H1 (cell line): ENCODE measurements at regions not wholly inside any gene's neighbourhood (a gene's known extent, or its start where the extent isn't known, plus 50 kb on each side); places are given as distances from the start of the nearest gene placed in this dataset.

ENCODE experiments used
- CTCF ChIA-PET: fragments of 300-600 bp; sonication (Branson Sonifier 250); formaldehyde crosslinking; loops from one replicate; lab custom pipeline; 2021; ENCODE audit not compliant: partially characterized antibody; lab: Charles Lee
- POLR2A ChIA-PET: fragments of 300-600 bp; sonication (Branson Sonifier 250); formaldehyde crosslinking; loops from one replicate; lab custom pipeline; 2021; ENCODE audit warnings: inconsistent platforms; ENCODE audit not compliant: partially characterized antibody; lab: Charles Lee
- DNase-seq, 2 experiments: peaks; one replicate each; pipeline versions ENCODE4 v3.0.0 to v3.0.0-alpha.2; 2010 to 2022; ENCODE audit warnings: low spot score in 2 of 2, low read depth in 1 of 2, mixed read lengths in 1 of 2
- FAIRE-seq: peaks from 2 replicates; lab custom pipeline; 2011; peaks lifted over from hg19 to GRCh38; lab: Jason Lieb, UNC
- H2AFZ ChIP-seq: 2 replicates; pipeline ENCODE4 v1.8.1; 2012; ENCODE audit warnings: low read length, inconsistent platforms
- H2AK5ac ChIP-seq: 2 replicates; pipeline ENCODE4 v1.6.1; 2013; ENCODE audit warnings: low read depth, low read length
- H2BK120ac ChIP-seq: replicated peaks from 2 replicates; pipeline ENCODE3; 2013; ENCODE audit warnings: low read depth, low read length, inconsistent platforms
- H2BK12ac ChIP-seq: 2 replicates; pipeline ENCODE4 v1.6.1; 2013; ENCODE audit warnings: low read depth, low read length
- H2BK15ac ChIP-seq: 2 replicates; pipeline ENCODE4 v1.6.1; 2013; ENCODE audit warnings: low read length
- H2BK20ac ChIP-seq: 2 replicates; pipeline ENCODE4 v1.6.1; 2013; ENCODE audit warnings: low read length
- H2BK5ac ChIP-seq: 2 replicates; pipeline ENCODE4 v1.6.1; 2013; ENCODE audit warnings: low read depth, low read length
- H3K14ac ChIP-seq: 2 replicates; pipeline ENCODE4 v1.6.1; 2013; ENCODE audit warnings: inconsistent platforms; ENCODE audit not compliant: insufficient read length
- H3K18ac ChIP-seq: 2 replicates; pipeline ENCODE4 v1.6.1; 2013; ENCODE audit warnings: low read length; ENCODE audit errors: extremely low read depth
- H3K23ac ChIP-seq: 2 replicates; pipeline ENCODE4 v1.6.1; 2013; ENCODE audit warnings: inconsistent platforms; ENCODE audit not compliant: insufficient read length
- H3K23me2 ChIP-seq: 2 replicates; pipeline ENCODE4 v1.6.1; 2013; ENCODE audit warnings: low read depth, low read length
- H3K27ac ChIP-seq: 2 replicates; pipeline ENCODE4 v1.6.1; 2011; ENCODE audit warnings: low read depth, low read length, inconsistent platforms
- H3K27me3 ChIP-seq, 4 experiments: replicated peaks in 1 of 4; 1 replicate in 1 of 4; 2 replicates in 3 of 4; pipeline versions ENCODE4 v1.6.1 to v1.8.1; 2011 to 2013; ENCODE audit warnings: low read length in 3 of 4, mild to moderate bottlenecking in 3 of 4, inconsistent platforms in 2 of 4, mixed read lengths in 2 of 4, moderate library complexity in 1 of 4; ENCODE audit not compliant: control insufficient read depth in 3 of 4, insufficient read depth in 3 of 4; ENCODE audit errors: extremely low read depth in 1 of 4
- H3K36me3 ChIP-seq, 4 experiments: 2 replicates each; pipeline versions ENCODE4 v1.6.1 to v1.8.1; 2011 to 2013; ENCODE audit warnings: mild to moderate bottlenecking in 4 of 4, low read length in 3 of 4, moderate library complexity in 2 of 4, control low read depth in 1 of 4, inconsistent platforms in 1 of 4; ENCODE audit not compliant: insufficient read depth in 4 of 4, control insufficient read depth in 2 of 4
- H3K4ac ChIP-seq: replicated peaks from 2 replicates; pipeline ENCODE3; 2013; ENCODE audit warnings: low read length, low read depth, mixed read lengths, inconsistent platforms; ENCODE audit not compliant: insufficient read length
- H3K4me1 ChIP-seq, 4 experiments: replicated peaks in 1 of 4; 1 replicate in 1 of 4; 2 replicates in 3 of 4; pipeline versions ENCODE4 v1.6.1 to v1.8.1; 2011 to 2013; ENCODE audit warnings: low read length in 3 of 4, inconsistent platforms in 2 of 4, mixed read lengths in 1 of 4; ENCODE audit not compliant: insufficient read depth in 4 of 4, control insufficient read depth in 3 of 4
- H3K4me2 ChIP-seq, 2 experiments: 2 replicates each; pipeline versions ENCODE4 v1.6.1 to v1.8.1; 2011 to 2013; ENCODE audit warnings: low read depth in 2 of 2, low read length in 2 of 2, control low read depth in 1 of 2, inconsistent platforms in 1 of 2, mild to moderate bottlenecking in 1 of 2; ENCODE audit not compliant: insufficient read depth in 1 of 2
- H3K4me3 ChIP-seq, 4 experiments: fragments of 200-600, 300-600 bp in 1 of 4; sonication (generic), shearing (Covaris generic), sonication (Bioruptor Twin) in 1 of 4; 2 replicates each; pipeline versions ENCODE4 v1.5.1 to v1.8.1; 2011 to 2016; ENCODE audit warnings: low read length in 4 of 4, low read depth in 3 of 4, control low read depth in 2 of 4, inconsistent platforms in 2 of 4, mild to moderate bottlenecking in 2 of 4, mixed read lengths in 1 of 4, moderate library complexity in 1 of 4; ENCODE audit not compliant: insufficient read depth in 2 of 4; ENCODE audit errors: extremely low read depth in 1 of 4
- H3K56ac ChIP-seq: replicated peaks from 2 replicates; pipeline ENCODE3; 2013; ENCODE audit warnings: low read depth, mild to moderate bottlenecking, mixed read lengths, low read length, inconsistent platforms; ENCODE audit not compliant: insufficient read length
- H3K79me1 ChIP-seq: 2 replicates; pipeline ENCODE4 v1.6.1; 2013; ENCODE audit warnings: low read depth, low read length, control low read depth
- H3K79me2 ChIP-seq, 2 experiments: 2 replicates each; pipeline versions ENCODE4 v1.6.1 to v1.8.1; 2012 to 2013; ENCODE audit warnings: low read length in 2 of 2, mild to moderate bottlenecking in 2 of 2, inconsistent platforms in 1 of 2; ENCODE audit not compliant: insufficient read depth in 2 of 2, control insufficient read depth in 1 of 2
- H3K9ac ChIP-seq, 4 experiments: replicated peaks in 1 of 4; 1 replicate in 1 of 4; 2 replicates in 3 of 4; pipeline versions ENCODE4 v1.6.1 to v1.8.1; 2011 to 2013; ENCODE audit warnings: low read depth in 3 of 4, low read length in 3 of 4, control low read depth in 2 of 4, mild to moderate bottlenecking in 2 of 4, moderate library complexity in 2 of 4, inconsistent platforms in 1 of 4; ENCODE audit errors: extremely low read depth in 1 of 4
- H3K9me3 ChIP-seq, 2 experiments: 2 replicates each; pipeline versions ENCODE4 v1.6.1 to v1.8.1; 2012 to 2013; ENCODE audit warnings: mild to moderate bottlenecking in 2 of 2, moderate library complexity in 2 of 2, control low read depth in 1 of 2, inconsistent platforms in 1 of 2, low read depth in 1 of 2, low read length in 1 of 2, mixed read lengths in 1 of 2; ENCODE audit not compliant: insufficient read depth in 2 of 2
- H4K20me1 ChIP-seq, 2 experiments: replicated peaks in 1 of 2; 2 replicates each; pipeline versions ENCODE3 to v1.8.1; 2011 to 2013; ENCODE audit warnings: inconsistent platforms in 2 of 2, low read length in 2 of 2, mild to moderate bottlenecking in 1 of 2; ENCODE audit not compliant: insufficient read depth in 2 of 2, control insufficient read depth in 1 of 2
- H4K5ac ChIP-seq: 2 replicates; pipeline ENCODE4 v1.6.1; 2013; ENCODE audit warnings: low read length, low read depth, mixed read lengths, inconsistent platforms; ENCODE audit not compliant: insufficient read length
- H4K8ac ChIP-seq: 2 replicates; pipeline ENCODE4 v1.8.0; 2013; ENCODE audit warnings: mild to moderate bottlenecking, moderate library complexity, low read length, inconsistent platforms; ENCODE audit not compliant: insufficient read depth; ENCODE audit errors: extremely low read depth
- H4K91ac ChIP-seq: replicated peaks from 2 replicates; pipeline ENCODE3; 2013; ENCODE audit warnings: low read length, mixed read lengths, inconsistent platforms; ENCODE audit not compliant: insufficient read length
- BRCA1 ChIP-seq: IDR thresholded peaks from 2 replicates; pipeline ENCODE4 v1.6.1; 2012; ENCODE audit warnings: low read depth, low read length, improper control_type of control experiment
- MAFK ChIP-seq: IDR thresholded peaks from 2 replicates; pipeline ENCODE4 v1.6.1; 2012; ENCODE audit warnings: low read depth, mild to moderate bottlenecking, improper control_type of control experiment, low read length
- POLR2A ChIP-seq, 2 experiments: IDR thresholded peaks; 1 replicate in 1 of 2; 2 replicates in 1 of 2; pipeline ENCODE4 v1.6.1; 2011; ENCODE audit warnings: low read depth in 2 of 2, low read length in 2 of 2, mild to moderate bottlenecking in 2 of 2; ENCODE audit errors: control extremely low read depth in 1 of 2
- SIX5 ChIP-seq: IDR thresholded peaks from 2 replicates; pipeline ENCODE4 v1.6.1; 2011; ENCODE audit warnings: mild to moderate bottlenecking, low read depth, low read length
- SRF ChIP-seq: IDR thresholded peaks from 2 replicates; pipeline ENCODE4 v1.6.1; 2011; ENCODE audit warnings: mild to moderate bottlenecking, low read depth, low read length, moderate library complexity
- TAF1 ChIP-seq: IDR thresholded peaks from 2 replicates; pipeline ENCODE4 v1.6.1; 2011; ENCODE audit warnings: mild to moderate bottlenecking, low read depth, low read length
- WGBS, 2 experiments: shearing (Covaris generic) in 1 of 2; methylation state at CpG; one replicate each; pipeline versions ENCODE4 v1.1.6 to v1.1.7; 2013 to 2015; ENCODE audit warnings: low lambda C conversion rate in 2 of 2, mixed read lengths in 2 of 2, inconsistent platforms in 1 of 2, low coverage in 1 of 2, missing lambda C conversion rate in 1 of 2; ENCODE audit not compliant: insufficient replicate concordance in 2 of 2, insufficient coverage in 1 of 2, insufficient read length in 1 of 2; ENCODE audit errors: extremely low coverage in 1 of 2, missing lambda C conversion rate in 1 of 2; 5-methylcytosine and 5-hydroxymethylcytosine counted together

DNA sequence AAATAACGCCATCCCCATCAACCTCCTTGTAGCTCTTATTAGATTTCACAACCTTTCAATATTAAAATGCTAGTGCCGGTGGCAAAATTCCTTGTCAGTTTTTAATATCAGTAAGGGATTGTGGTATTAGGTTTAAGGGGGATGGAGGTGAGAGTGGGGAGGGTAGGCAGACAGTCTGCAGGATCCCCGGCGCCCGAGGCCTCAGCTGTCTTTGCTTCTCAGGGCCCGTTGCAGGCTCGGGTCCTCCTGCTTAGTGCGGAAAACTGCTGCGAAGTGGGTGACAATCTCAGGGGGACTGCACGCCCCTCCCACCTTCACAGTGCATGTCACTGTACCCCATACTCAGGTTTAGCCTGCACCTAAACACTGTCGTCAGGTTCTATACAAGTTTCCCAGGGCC is 274.3 kb upstream of the PODXL start:
- H3K27me3 ChIP-seq: no peaks in the 10 kb centered on the region
- no peak overlapping the region for H4K5ac ChIP-seq
- H3K23me2 ChIP-seq: no peaks in the 10 kb centered on the region
- no peaks in the 10 kb centered on the region for H3K79me2 ChIP-seq
- H3K4me2 ChIP-seq: peak overlapping the region in 1 of 2 experiments; percentile 38; a peak in 1 of 4 replicates
- no peak overlapping the region for H2BK20ac ChIP-seq
- no peak overlapping the region for H3K27ac ChIP-seq
- H4K8ac ChIP-seq: no peak overlapping the region
- POLR2A ChIA-PET: interaction anchor here (1.1 kb wide), 1 partner anchor 11 kb away, joined by 3 read pairs; no protein-coding TSS in a partner anchor
- H3K4me3 ChIP-seq: no peak overlapping the region
- H2BK5ac ChIP-seq: no peak overlapping the region
- CTCF ChIA-PET: interaction anchor here (0.7 to 3.3 kb wide), 12 partner anchors 20 to 141 kb away, joined by 3 to 11 read pairs (median 4); no protein-coding TSS in a partner anchor
- H3K18ac ChIP-seq: no peak overlapping the region
- H3K4ac ChIP-seq: no peak overlapping the region
- FAIRE-seq (no peak), DNase-seq (no peak)
- no peaks in the 10 kb centered on the region for H3K79me1 ChIP-seq
- no peak overlapping the region for H2AK5ac ChIP-seq
- no peak overlapping the region for H3K14ac ChIP-seq
- H3K9me3 ChIP-seq: no peaks in the 10 kb centered on the region
- no peak overlapping the region for H2AFZ ChIP-seq
- H3K56ac ChIP-seq: no peak overlapping the region
- H2BK15ac ChIP-seq: no peak overlapping the region
- H4K20me1 ChIP-seq: no peaks in the 10 kb centered on the region
- no peaks in the 10 kb centered on the region for H3K36me3 ChIP-seq
- 89% methylated on average over 11 of the region's 11 CpGs; no CpG with 5 or more reads in 1 of the 2 experiments for WGBS, 2 experiments
- no peak overlapping the region for H3K23ac ChIP-seq
- no peak overlapping the region for H2BK120ac ChIP-seq
- peak overlapping the region; percentile 12 for H4K91ac ChIP-seq
- peaks cover 4 to 10% (median 6%) of the 10 kb centered on the region in 4 experiments for H3K4me1 ChIP-seq
- H3K9ac ChIP-seq: no peak overlapping the region
- H2BK12ac ChIP-seq: no peak overlapping the region
- TF ChIP-seq TAF1 (no peak), BRCA1 (no peak), SIX5 (no peak), POLR2A (IDR thresholded peaks at IDR 0.05; ENCODE audit: control extremely low read depth in 1 of 2, low read depth in 2 of 2, low read length in 2 of 2) (no peak), SRF (no peak), MAFK (no peak)
- TF ChIP-seq, all 59 proteins: peak for 0
